ENCODE measurements at regions not wholly inside any gene's neighbourhood (a gene's known extent, or its start where the extent isn't known, plus 50 kb on each side); places are given as distances from the start of the nearest gene placed in this dataset.

GRCh38 chr6:142686507-142686887, 258.5 kb downstream of the HIVEP2 start (continued):
- no peak for TF ChIP-seq CTCF (IDR thresholded peaks at IDR 0.05 in 2 of 3, conservative IDR thresholded peaks at IDR 0.05 in 1 of 3; ENCODE audit: control insufficient read depth in 2 of 3, extremely low read depth in 1 of 3, insufficient read depth in 1 of 3, low read depth in 3 of 3, low read length in 3 of 3)

DNA sequence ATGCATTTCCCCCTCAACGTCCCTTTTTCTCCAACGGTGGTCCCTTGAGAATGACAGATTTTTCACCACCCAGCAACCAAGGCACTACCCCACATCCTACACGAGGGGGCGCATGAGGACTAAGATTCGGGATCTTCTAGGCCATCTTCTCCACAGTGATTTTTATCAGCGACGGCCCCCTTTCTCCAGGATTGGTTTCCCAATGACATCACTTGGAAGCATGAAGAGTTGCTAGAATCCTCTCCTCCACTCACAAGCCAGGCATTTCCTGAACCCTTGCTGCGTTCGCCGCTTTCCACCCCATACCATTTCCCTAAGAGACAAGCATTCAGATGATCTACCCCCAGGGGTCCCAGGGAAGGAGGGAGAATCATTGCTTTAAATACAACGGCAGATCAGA, 252.0 kb downstream of the HIVEP2 start:
- ATAC-seq, result peak; percentile 91
- no peak overlapping the region; the same call in 1 of the 2 replicates for H3K4me2 ChIP-seq (ENCODE audit: control insufficient read depth, insufficient read depth)
- no peaks in the 10 kb centered on the region for H3K79me2 ChIP-seq (ENCODE audit: control insufficient read depth, insufficient read depth, low read length)
- no peak for DNase-seq (ENCODE audit: low read depth, low spot score)
- no peaks in the 10 kb centered on the region for H3K27me3 ChIP-seq (replicated peaks in 1 of 2; ENCODE audit: control insufficient read depth in 2 of 2, insufficient read depth in 2 of 2, low read length in 1 of 2)
- peaks cover 3% of the 10 kb centered on the region; the same call in 1 of the 2 replicates for H3K4me1 ChIP-seq (ENCODE audit: control insufficient read depth, insufficient read depth, low read length)
- in situ Hi-C loops (cut with MboI), result loop anchor here (5.0 to 25.0 kb wide), 3 partner anchors 249 to 719 kb away; no protein-coding TSS in a partner anchor
- RAD21 ChIA-PET (ENCODE audit: unreplicated experiment), result interaction anchor here (0.7 to 3.2 kb wide), 37 partner anchors 10 to 813 kb away, joined by 3 to 54 read pairs (median 4); no protein-coding TSS in a partner anchor
- H2AFZ ChIP-seq (ENCODE audit: control insufficient read depth, low read depth, low read length), result peak overlapping the region; percentile 61
- no peaks in the 10 kb centered on the region for H3K36me3 ChIP-seq (ENCODE audit: control insufficient read depth in 2 of 2, insufficient read depth in 2 of 2, low read length in 1 of 2)
- POLR2A ChIA-PET, result no interaction called here
- peak; percentile 74 for FAIRE-seq
- no peaks in the 10 kb centered on the region for H3K9me3 ChIP-seq (replicated peaks; ENCODE audit: control insufficient read depth, insufficient read depth, low read length)
- WGBS (ENCODE audit: insufficient coverage, insufficient replicate concordance, low lambda C conversion rate, missing lambda C conversion rate), result 26% methylated on average over 11 of the region's 11 CpGs
- intact Hi-C loops (cut with micrococcal nuclease; ENCODE audit: unreplicated experiment), result loop anchor here (1.0 to 5.0 kb wide), 11 partner anchors 126 to 809 kb away; partner anchors contain the start of gene HIVEP2
- SMC1A ChIA-PET (ENCODE audit: uncharacterized antibody, unreplicated experiment), result interaction anchor here (0.6 to 8.9 kb wide), 41 partner anchors 8 to 734 kb away, joined by 3 to 123 read pairs (median 4); no protein-coding TSS in a partner anchor
- CTCF ChIA-PET, result interaction anchor here (0.7 to 4.3 kb wide), 53 partner anchors 9 to 741 kb away, joined by 3 to 62 read pairs (median 4); no protein-coding TSS in a partner anchor
- H3K27ac ChIP-seq (ENCODE audit: control insufficient read depth, insufficient read depth), result no peak overlapping the region
- no peaks in the 10 kb centered on the region for H4K20me1 ChIP-seq (ENCODE audit: control insufficient read depth, insufficient read depth)
- H3K9ac ChIP-seq (ENCODE audit: control insufficient read depth, insufficient read depth, low read length), result no peak overlapping the region
- no peak overlapping the region for H3K4me3 ChIP-seq
- BruUV-seq (replicated peaks), result no TSS peak
- no peak for TF ChIP-seq ZBED1 (IDR thresholded peaks at IDR 0.05; ENCODE audit: borderline replicate concordance)
- TF ChIP-seq RELB (IDR thresholded peaks at IDR 0.05; ENCODE audit: low read depth), result no peak; the same call in 1 of the 2 replicates
- no peak for TF ChIP-seq BACH1 (IDR thresholded peaks at IDR 0.05; ENCODE audit: borderline replicate concordance)
- no peak for TF ChIP-seq RBBP5 (conservative IDR thresholded peaks at IDR 0.05)
- TF ChIP-seq, protein P1, sequence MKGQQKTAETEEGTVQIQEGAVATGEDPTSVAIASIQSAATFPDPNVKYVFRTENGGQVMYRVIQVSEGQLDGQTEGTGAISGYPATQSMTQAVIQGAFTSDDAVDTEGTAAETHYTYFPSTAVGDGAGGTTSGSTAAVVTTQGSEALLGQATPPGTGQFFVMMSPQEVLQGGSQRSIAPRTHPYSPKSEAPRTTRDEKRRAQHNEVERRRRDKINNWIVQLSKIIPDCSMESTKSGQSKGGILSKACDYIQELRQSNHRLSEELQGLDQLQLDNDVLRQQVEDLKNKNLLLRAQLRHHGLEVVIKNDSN (IDR thresholded peaks at IDR 0.05; ENCODE audit: borderline replicate concordance, extremely low read length, insufficient read depth, low read depth, low read length), result no peak
- TF ChIP-seq IKZF1 (conservative IDR thresholded peaks at IDR 0.05), result 0 out of 2 replicates have a peak, but pooled peaks have one; percentile 10
- TF ChIP-seq NFXL1 (IDR thresholded peaks at IDR 0.05; ENCODE audit: borderline replicate concordance), result no peak
- TF ChIP-seq, protein P2, sequence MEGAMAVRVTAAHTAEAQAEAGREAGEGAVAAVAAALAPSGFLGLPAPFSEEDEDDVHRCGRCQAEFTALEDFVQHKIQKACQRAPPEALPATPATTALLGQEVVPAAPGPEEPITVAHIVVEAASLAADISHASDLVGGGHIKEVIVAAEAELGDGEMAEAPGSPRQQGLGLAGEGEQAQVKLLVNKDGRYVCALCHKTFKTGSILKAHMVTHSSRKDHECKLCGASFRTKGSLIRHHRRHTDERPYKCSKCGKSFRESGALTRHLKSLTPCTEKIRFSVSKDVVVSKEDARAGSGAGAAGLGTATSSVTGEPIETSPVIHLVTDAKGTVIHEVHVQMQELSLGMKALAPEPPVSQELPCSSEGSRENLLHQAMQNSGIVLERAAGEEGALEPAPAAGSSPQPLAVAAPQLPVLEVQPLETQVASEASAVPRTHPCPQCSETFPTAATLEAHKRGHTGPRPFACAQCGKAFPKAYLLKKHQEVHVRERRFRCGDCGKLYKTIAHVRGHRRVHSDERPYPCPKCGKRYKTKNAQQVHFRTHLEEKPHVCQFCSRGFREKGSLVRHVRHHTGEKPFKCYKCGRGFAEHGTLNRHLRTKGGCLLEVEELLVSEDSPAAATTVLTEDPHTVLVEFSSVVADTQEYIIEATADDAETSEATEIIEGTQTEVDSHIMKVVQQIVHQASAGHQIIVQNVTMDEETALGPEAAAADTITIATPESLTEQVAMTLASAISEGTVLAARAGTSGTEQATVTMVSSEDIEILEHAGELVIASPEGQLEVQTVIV (IDR thresholded peaks at IDR 0.05; ENCODE audit: borderline replicate concordance, partially characterized antibody), result no peak
- TF ChIP-seq BCL11A (IDR thresholded peaks at IDR 0.05; ENCODE audit: low read depth, low read length), result no peak
- TF ChIP-seq SP1 (IDR thresholded peaks at IDR 0.05; ENCODE audit: low read depth, low read length), result no peak
- TF ChIP-seq TAF1 (IDR thresholded peaks at IDR 0.05; ENCODE audit: borderline replicate concordance, low read depth, low read length), result no peak
- no peak for TF ChIP-seq EZH2 (IDR thresholded peaks at IDR 0.05; ENCODE audit: borderline replicate concordance, control insufficient read depth, low read depth, low read length)
- TF ChIP-seq GABPA (IDR thresholded peaks at IDR 0.05; ENCODE audit: low read depth), result no peak
- no peak for TF ChIP-seq HDAC2 (IDR thresholded peaks at IDR 0.05)
- no peak for TF ChIP-seq NR2F1 (conservative IDR thresholded peaks at IDR 0.05)
- TF ChIP-seq TARDBP (IDR thresholded peaks at IDR 0.05; ENCODE audit: borderline replicate concordance), result 0 out of 2 replicates have a peak, but pooled peaks have one; percentile 22

Data from GM12878 (cell line).